PFSK-1 (cell line): ENCODE measurements at regions not wholly inside any gene's neighbourhood (a gene's known extent, or its start where the extent isn't known, plus 50 kb on each side); places are given as distances from the start of the nearest gene placed in this dataset.

Experiments
- SIN3A ChIP-seq: IDR thresholded peaks from 2 replicates; pipeline ENCODE4 v1.6.1; 2012; ENCODE audit warnings: mild to moderate bottlenecking, low read length, moderate library complexity, borderline replicate concordance; ENCODE audit not compliant: insufficient read depth
- TAF1 ChIP-seq: IDR thresholded peaks from 2 replicates; pipeline ENCODE4 v1.6.1; 2012; ENCODE audit warnings: low read length, control low read depth, borderline replicate concordance; ENCODE audit not compliant: insufficient read depth

- no peak for TF ChIP-seq TAF1
- no peak for TF ChIP-seq SIN3A
Observed at GRCh38 chr3:147705651-147706051, 296.5 kb downstream of the ZIC1 start.
